ENCODE measurements at regions not wholly inside any gene's neighbourhood (a gene's known extent, or its start where the extent isn't known, plus 50 kb on each side); places are given as distances from the start of the nearest gene placed in this dataset.
"Not testable (repeated sequence)": the region's sequence is repeated elsewhere in the genome, so short reads cannot be mapped to it uniquely, and the experiment has no call there.

- in situ Hi-C loops (cut with HindIII; ENCODE audit: low pct_ligation_motif_present, low sequenced_read_pairs) = no loop called here
- Histone ChIP-seq H3K27me3 (replicated peaks) (no peaks in the 10 kb centered on the region), H3K27ac (peak overlapping the region; percentile 22), H3K4me3 (ENCODE audit: low read depth, low read length) (no peak overlapping the region), H3K36me3 (replicated peaks) (no peaks in the 10 kb centered on the region)
- TF ChIP-seq CTCF (IDR thresholded peaks at IDR 0.05; ENCODE audit: low read depth, low read length, missing control alignments) = no peak
- no peak for DNase-seq
These were observed 410.6 kb downstream of the PSAT1 start for GRCh38 chr9:78707481-78707991.

GRCh38 chr9:78712903-78713613 is 416.1 kb downstream of the PSAT1 start:
- Histone ChIP-seq H3K36me3 (replicated peaks) (no peaks in the 10 kb centered on the region), H3K4me3 (ENCODE audit: low read depth, low read length) (no peak overlapping the region), H3K27ac (no peak overlapping the region), H3K27me3 (replicated peaks) (no peaks in the 10 kb centered on the region)
- no peak for TF ChIP-seq CTCF (IDR thresholded peaks at IDR 0.05; ENCODE audit: low read depth, low read length, missing control alignments)
- in situ Hi-C loops (cut with HindIII; ENCODE audit: low pct_ligation_motif_present, low sequenced_read_pairs) = no loop called here
- DNase-seq = no peak

GRCh38 chr9:78713614-78714405 is 416.9 kb downstream of the PSAT1 start:
- Histone ChIP-seq H3K27ac (no peak overlapping the region), H3K27me3 (replicated peaks) (no peaks in the 10 kb centered on the region), H3K4me3 (ENCODE audit: low read depth, low read length) (no peak overlapping the region), H3K36me3 (replicated peaks) (no peaks in the 10 kb centered on the region)
- no peak for TF ChIP-seq CTCF (IDR thresholded peaks at IDR 0.05; ENCODE audit: low read depth, low read length, missing control alignments)
- no peak for DNase-seq
- in situ Hi-C loops (cut with HindIII; ENCODE audit: low pct_ligation_motif_present, low sequenced_read_pairs) = no loop called here

- no peak for TF ChIP-seq CTCF (IDR thresholded peaks at IDR 0.05; ENCODE audit: low read depth, low read length, missing control alignments)
- H3K27ac ChIP-seq = no peak overlapping the region
These were observed 417.7 kb downstream of the PSAT1 start for GRCh38 chr9:78714576-78714975.

GRCh38 chr9:78719029-78719428 is 422.1 kb downstream of the PSAT1 start:
- in situ Hi-C loops (cut with HindIII; ENCODE audit: low pct_ligation_motif_present, low sequenced_read_pairs) = not testable (repeated sequence)

More at GRCh38 chr9:78714576-78714975, 417.7 kb downstream of the PSAT1 start:
- in situ Hi-C loops (cut with HindIII; ENCODE audit: low pct_ligation_motif_present, low sequenced_read_pairs) = no loop called here
- Histone ChIP-seq H3K27me3 (replicated peaks) (no peaks in the 10 kb centered on the region), H3K4me3 (ENCODE audit: low read depth, low read length) (no peak overlapping the region), H3K36me3 (replicated peaks) (no peaks in the 10 kb centered on the region)
- DNase-seq = peak; percentile 7

GRCh38 chr9:78724896-78725295 is 428.0 kb downstream of the PSAT1 start:
- DNase-seq = no peak
- Histone ChIP-seq H3K27me3 (replicated peaks) (no peaks in the 10 kb centered on the region), H3K27ac (no peak overlapping the region), H3K36me3 (replicated peaks) (no peaks in the 10 kb centered on the region), H3K4me3 (ENCODE audit: low read depth, low read length) (no peak overlapping the region)
- in situ Hi-C loops (cut with HindIII; ENCODE audit: low pct_ligation_motif_present, low sequenced_read_pairs) = no loop called here
- TF ChIP-seq CTCF (IDR thresholded peaks at IDR 0.05; ENCODE audit: low read depth, low read length, missing control alignments) = no peak

More at GRCh38 chr9:78719029-78719428, 422.1 kb downstream of the PSAT1 start:
- not testable (repeated sequence) for DNase-seq; H3K36me3 ChIP-seq (replicated peaks); H3K27ac ChIP-seq; H3K4me3 ChIP-seq (ENCODE audit: low read depth, low read length); H3K27me3 ChIP-seq (replicated peaks)
